HL-60 (cell line): ENCODE measurements at regions not wholly inside any gene's neighbourhood (a gene's known extent, or its start where the extent isn't known, plus 50 kb on each side); places are given as distances from the start of the nearest gene placed in this dataset.
"Not testable (repeated sequence)": the region's sequence is repeated elsewhere in the genome, so short reads cannot be mapped to it uniquely, and the experiment has no call there.

Source experiments
- DNase-seq, 2 experiments: peaks; one replicate each; pipeline ENCODE4 v3.0.0-alpha.2; 2010 to 2020; ENCODE audit warnings: low read depth in 1 of 2, low spot score in 1 of 2
- H3K27ac ChIP-seq: fragments of 250-450 bp; sonication (Bioruptor Pico); replicated peaks from 2 replicates; pipeline ENCODE4 v1.5.1; 2020; ENCODE audit warnings: mild to moderate bottlenecking, moderate library complexity
- H3K27me3 ChIP-seq: fragments of 250-450 bp; sonication (Bioruptor Pico); 2 replicates; pipeline ENCODE4 v1.5.1; 2021; ENCODE audit warnings: mild to moderate bottlenecking, moderate library complexity; ENCODE audit not compliant: insufficient read depth, poor library complexity, severe bottlenecking
- H3K4me3 ChIP-seq: replicated peaks from 2 replicates; pipeline ENCODE4 v1.5.1; 2011; ENCODE audit warnings: mild to moderate bottlenecking, control low read depth, low read length; ENCODE audit not compliant: insufficient read depth
- CTCF ChIP-seq: IDR thresholded peaks from one replicate; pipeline ENCODE4 v1.5.1; 2011; ENCODE audit warnings: low read length, control low read depth, inconsistent platforms; ENCODE audit not compliant: insufficient read depth
- GABPA ChIP-seq: IDR thresholded peaks from 2 replicates; pipeline ENCODE4 v1.6.1; 2012; ENCODE audit warnings: low read depth
- POLR2AphosphoS5 ChIP-seq: IDR thresholded peaks from 2 replicates; pipeline ENCODE4 v1.6.1; 2012; ENCODE audit warnings: low read depth
- REST ChIP-seq: IDR thresholded peaks from 2 replicates; pipeline ENCODE4 v1.6.1; 2012; ENCODE audit warnings: low read depth; ENCODE audit not compliant: insufficient replicate concordance
- SPI1 ChIP-seq: IDR thresholded peaks from 2 replicates; pipeline ENCODE4 v1.6.1; 2012; ENCODE audit warnings: low read depth, mild to moderate bottlenecking, borderline replicate concordance

GRCh38 chr10:53025765-53026164 is 253.2 kb upstream of the MBL2 start:
- H3K27me3 ChIP-seq, H3K4me3 ChIP-seq, DNase-seq, H3K27ac ChIP-seq: not testable (repeated sequence)

- no peaks in the 10 kb centered on the region for H3K27me3 ChIP-seq
- H3K27ac ChIP-seq: no peak overlapping the region
- TF ChIP-seq REST: no peak
- TF ChIP-seq POLR2AphosphoS5: no peak
- no peak for TF ChIP-seq GABPA
- TF ChIP-seq CTCF: no peak
- no peak for TF ChIP-seq SPI1
- no peak for DNase-seq
- no peak overlapping the region for H3K4me3 ChIP-seq
Observed at GRCh38 chr10:53025172-53025711, 252.7 kb upstream of the MBL2 start.

- Histone ChIP-seq H3K27me3 (no peaks in the 10 kb centered on the region), H3K4me3 (no peak overlapping the region), H3K27ac (no peak overlapping the region)
- no peak for DNase-seq
- TF ChIP-seq CTCF: no peak
- TF ChIP-seq GABPA: no peak
- TF ChIP-seq REST: no peak
- TF ChIP-seq POLR2AphosphoS5: no peak
- TF ChIP-seq SPI1: no peak
Observed at GRCh38 chr10:53023411-53023810, 250.8 kb upstream of the MBL2 start.

GRCh38 chr10:53022611-53023088 is 250.1 kb upstream of the MBL2 start:
- Histone ChIP-seq H3K27me3 (no peaks in the 10 kb centered on the region), H3K27ac (no peak overlapping the region), H3K4me3 (no peak overlapping the region)
- TF ChIP-seq REST (no peak), POLR2AphosphoS5 (no peak)
- no peak for DNase-seq
